ENCODE measurements at regions not wholly inside any gene's neighbourhood (a gene's known extent, or its start where the extent isn't known, plus 50 kb on each side); places are given as distances from the start of the nearest gene placed in this dataset.

- Histone ChIP-seq H3K27ac (no peak overlapping the region), H3K9me3 (no peaks in the 10 kb centered on the region), H3K4me3 (replicated peaks in 1 of 3) (no peak overlapping the region), H3K4me1 (no peaks in the 10 kb centered on the region), H3K36me3 (no peaks in the 10 kb centered on the region), H3K27me3 (no peaks in the 10 kb centered on the region)
- intact Hi-C loops (cut with DNase I) = no loop called here
- TF ChIP-seq POLR2A (IDR thresholded peaks at IDR 0.05) = no peak
- no peak for TF ChIP-seq CTCF (IDR thresholded peaks at IDR 0.05)
- DNase-seq = no peak
These were observed 248.5 kb upstream of the FBXO33 start for GRCh38 chr14:39680777-39681176.

- Histone ChIP-seq H3K4me3 (replicated peaks in 1 of 3) (no peak overlapping the region), H3K36me3 (no peaks in the 10 kb centered on the region), H3K27me3 (no peaks in the 10 kb centered on the region), H3K9me3 (no peaks in the 10 kb centered on the region), H3K4me1 (no peaks in the 10 kb centered on the region), H3K27ac (no peak overlapping the region)
- no peak for DNase-seq
- intact Hi-C loops (cut with DNase I) = no loop called here
- WGBS, 2 donors = 65 to 75% methylated on average over 3 of the region's 3 CpGs
- TF ChIP-seq POLR2A (IDR thresholded peaks at IDR 0.05) (no peak), CTCF (IDR thresholded peaks at IDR 0.05) (no peak)
These were observed 241.5 kb upstream of the FBXO33 start for GRCh38 chr14:39673734-39674133.

GRCh38 chr14:39673270-39673711 is 241.1 kb upstream of the FBXO33 start:
- no peaks in the 10 kb centered on the region for H3K4me1 ChIP-seq
- TF ChIP-seq POLR2A (IDR thresholded peaks at IDR 0.05) (no peak), CTCF (IDR thresholded peaks at IDR 0.05) (no peak)
- H3K9me3 ChIP-seq = no peaks in the 10 kb centered on the region
- intact Hi-C loops (cut with DNase I) = no loop called here
- H3K27me3 ChIP-seq = no peaks in the 10 kb centered on the region
- no peak overlapping the region for H3K4me3 ChIP-seq (replicated peaks in 1 of 3)
- 77 to 78% methylated on average over 2 of the region's 2 CpGs for WGBS, 2 donors
- no peak overlapping the region for H3K27ac ChIP-seq
- no peak for DNase-seq
- H3K36me3 ChIP-seq = no peaks in the 10 kb centered on the region

- Histone ChIP-seq H3K9me3 (no peaks in the 10 kb centered on the region), H3K36me3 (no peaks in the 10 kb centered on the region), H3K27ac (no peak overlapping the region), H3K4me3 (replicated peaks in 1 of 3) (no peak overlapping the region), H3K4me1 (no peaks in the 10 kb centered on the region), H3K27me3 (no peaks in the 10 kb centered on the region)
- 78 to 92% methylated on average over 1 of the region's 1 CpG for WGBS, 2 donors
- TF ChIP-seq CTCF (IDR thresholded peaks at IDR 0.05) = no peak
- TF ChIP-seq POLR2A (IDR thresholded peaks at IDR 0.05) = no peak
- intact Hi-C loops (cut with DNase I) = no loop called here
- no peak for DNase-seq
These were observed 236.2 kb upstream of the FBXO33 start for GRCh38 chr14:39668449-39668848.

- H3K27me3 ChIP-seq = no peaks in the 10 kb centered on the region
- no peak for DNase-seq
- intact Hi-C loops (cut with DNase I) = no loop called here
- no peak overlapping the region for H3K4me3 ChIP-seq (replicated peaks in 1 of 3)
- no peaks in the 10 kb centered on the region for H3K9me3 ChIP-seq
- no peaks in the 10 kb centered on the region for H3K36me3 ChIP-seq
- TF ChIP-seq CTCF (IDR thresholded peaks at IDR 0.05) (no peak), POLR2A (IDR thresholded peaks at IDR 0.05) (no peak)
- no peaks in the 10 kb centered on the region for H3K4me1 ChIP-seq
- H3K27ac ChIP-seq = no peak overlapping the region
These were observed 234.2 kb upstream of the FBXO33 start for GRCh38 chr14:39666386-39666785.
